CD4-positive, alpha-beta T cell (primary cell): ENCODE measurements at regions not wholly inside any gene's neighbourhood (a gene's known extent, or its start where the extent isn't known, plus 50 kb on each side); places are given as distances from the start of the nearest gene placed in this dataset.

ENCODE experiments used
- ATAC-seq: fragments of 200-7000 bp; cut with Tn5 transposase; one replicate; pipeline ENCODE4 v1.10.0; 2022; ENCODE audit warnings: mild to moderate bottlenecking; ENCODE audit not compliant: poor library complexity
- CTCF ChIA-PET: fragments of 350-600 bp; sonication (Branson Sonifier 250); formaldehyde crosslinking; loops from one replicate; lab custom pipeline; 2021; ENCODE audit warnings: antibody characterized with exemption, inconsistent platforms; lab: Charles Lee
- POLR2A ChIA-PET: fragments of 350-600 bp; sonication (Branson Sonifier 250); formaldehyde crosslinking; loops from one replicate; lab custom pipeline; 2021; ENCODE audit warnings: antibody characterized with exemption, inconsistent platforms; lab: Charles Lee
- DNase-seq, 14 experiments: peaks; one replicate each; pipeline ENCODE4 v3.0.0-alpha.2; 2013 to 2020; ENCODE audit warnings: mixed read lengths in 2 of 14
- H3K27ac ChIP-seq, 2 donors: one replicate each; pipeline versions ENCODE4 v1.5.1 to v1.7.0; 2013; ENCODE audit warnings: low read length in 2 of 2, low read depth in 1 of 2, mild to moderate bottlenecking in 1 of 2
- H3K27me3 ChIP-seq, 2 experiments: 1 replicate in 1 of 2; 2 replicates in 1 of 2; pipeline versions ENCODE4 v1.6.1 to v1.7.0; 2013; ENCODE audit warnings: low read length in 2 of 2, control low read depth in 1 of 2, mild to moderate bottlenecking in 1 of 2, moderate library complexity in 1 of 2; ENCODE audit not compliant: insufficient read depth in 2 of 2, control insufficient read depth in 1 of 2
- H3K36me3 ChIP-seq: one replicate; pipeline ENCODE4 v1.6.1; 2013; ENCODE audit warnings: low read length, control low read depth; ENCODE audit not compliant: insufficient read depth
- H3K4me1 ChIP-seq: one replicate; pipeline ENCODE4 v1.6.1; 2013; ENCODE audit warnings: low read length, control low read depth; ENCODE audit not compliant: insufficient read depth
- H3K4me3 ChIP-seq: one replicate; pipeline ENCODE4 v1.5.1; 2013; ENCODE audit warnings: mild to moderate bottlenecking, low read length, moderate library complexity
- H3K9me3 ChIP-seq, 2 experiments: 1 replicate in 1 of 2; 2 replicates in 1 of 2; pipeline versions ENCODE4 v1.6.1 to v1.7.0; 2013; ENCODE audit warnings: low read length in 2 of 2, mild to moderate bottlenecking in 2 of 2, control low read depth in 1 of 2, moderate library complexity in 1 of 2; ENCODE audit not compliant: control insufficient read depth in 1 of 2, insufficient read depth in 1 of 2
- H3K27ac Mint-ChIP-seq: one replicate; pipeline ENCODE4 v1.8.0; 2020; ENCODE audit warnings: mixed read lengths
- H3K27me3 Mint-ChIP-seq: one replicate; pipeline ENCODE4 v1.8.0; 2021; ENCODE audit warnings: mixed read lengths
- H3K36me3 Mint-ChIP-seq: one replicate; pipeline ENCODE4 v1.8.0; 2021; ENCODE audit warnings: low read depth, mixed read lengths
- H3K4me1 Mint-ChIP-seq: one replicate; pipeline ENCODE4 v1.8.0; 2021; ENCODE audit warnings: low read depth, mixed read lengths
- H3K4me3 Mint-ChIP-seq: one replicate; pipeline ENCODE4 v1.8.0; 2020; ENCODE audit warnings: mild to moderate bottlenecking, mixed read lengths
- H3K9me3 Mint-ChIP-seq: one replicate; pipeline ENCODE4 v1.8.0; 2020; ENCODE audit warnings: mixed read lengths
- intact Hi-C, 2 experiments: fragments of 100-400 bp; cut with DNase I in 1 of 2; cut with micrococcal nuclease in 1 of 2; formaldehyde crosslinking; loops; one replicate each; pipeline versions ENCODE4 v1.15.1 to v1.9.0; 2023 to 2025; cut with DNase I, micrococcal nuclease
- TF ChIP-seq, protein P1 (sequence below): fragments of 200-600 bp; IDR thresholded peaks from one replicate; pipeline ENCODE4 v1.8.0; 2022; ENCODE audit warnings: antibody characterized with exemption, mild to moderate bottlenecking

GRCh38 chr1:201761178-201761577 lies 67.8 kb upstream of the IPO9 start:
- DNase-seq (no peak), ATAC-seq (no peak)
- no peaks in the 10 kb centered on the region for H3K36me3 ChIP-seq
- Mint-ChIP-seq H3K36me3 (no peaks in the 10 kb centered on the region), H3K27ac (no peak overlapping the region), H3K4me3 (no peak overlapping the region), H3K9me3 (no peaks in the 10 kb centered on the region), H3K27me3 (no peaks in the 10 kb centered on the region), H3K4me1 (no peaks in the 10 kb centered on the region)
- no peaks in the 10 kb centered on the region for H3K9me3 ChIP-seq
- intact Hi-C loops = no loop called here
- no peak overlapping the region for H3K4me3 ChIP-seq
- CTCF ChIA-PET = no interaction called here
- no peaks in the 10 kb centered on the region for H3K4me1 ChIP-seq
- H3K27me3 ChIP-seq = no peaks in the 10 kb centered on the region
- TF ChIP-seq, protein P1, sequence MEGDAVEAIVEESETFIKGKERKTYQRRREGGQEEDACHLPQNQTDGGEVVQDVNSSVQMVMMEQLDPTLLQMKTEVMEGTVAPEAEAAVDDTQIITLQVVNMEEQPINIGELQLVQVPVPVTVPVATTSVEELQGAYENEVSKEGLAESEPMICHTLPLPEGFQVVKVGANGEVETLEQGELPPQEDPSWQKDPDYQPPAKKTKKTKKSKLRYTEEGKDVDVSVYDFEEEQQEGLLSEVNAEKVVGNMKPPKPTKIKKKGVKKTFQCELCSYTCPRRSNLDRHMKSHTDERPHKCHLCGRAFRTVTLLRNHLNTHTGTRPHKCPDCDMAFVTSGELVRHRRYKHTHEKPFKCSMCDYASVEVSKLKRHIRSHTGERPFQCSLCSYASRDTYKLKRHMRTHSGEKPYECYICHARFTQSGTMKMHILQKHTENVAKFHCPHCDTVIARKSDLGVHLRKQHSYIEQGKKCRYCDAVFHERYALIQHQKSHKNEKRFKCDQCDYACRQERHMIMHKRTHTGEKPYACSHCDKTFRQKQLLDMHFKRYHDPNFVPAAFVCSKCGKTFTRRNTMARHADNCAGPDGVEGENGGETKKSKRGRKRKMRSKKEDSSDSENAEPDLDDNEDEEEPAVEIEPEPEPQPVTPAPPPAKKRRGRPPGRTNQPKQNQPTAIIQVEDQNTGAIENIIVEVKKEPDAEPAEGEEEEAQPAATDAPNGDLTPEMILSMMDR = no peak
- POLR2A ChIA-PET = no interaction called here
- no peak overlapping the region for H3K27ac ChIP-seq

GRCh38 chr1:201761871-201762270 lies 67.1 kb upstream of the IPO9 start:
- H3K4me3 Mint-ChIP-seq = no peak overlapping the region
- TF ChIP-seq, protein P1 = no peak
- Histone ChIP-seq H3K27me3 (no peaks in the 10 kb centered on the region), H3K27ac (no peak overlapping the region), H3K9me3 (no peaks in the 10 kb centered on the region), H3K4me1 (no peaks in the 10 kb centered on the region), H3K36me3 (no peaks in the 10 kb centered on the region), H3K4me3 (no peak overlapping the region)
- no peaks in the 10 kb centered on the region for H3K36me3 Mint-ChIP-seq
- no peaks in the 10 kb centered on the region for H3K27me3 Mint-ChIP-seq
- H3K4me1 Mint-ChIP-seq = no peaks in the 10 kb centered on the region
- CTCF ChIA-PET = no interaction called here
- no peak overlapping the region for H3K27ac Mint-ChIP-seq
- DNase-seq = no peak
- intact Hi-C loops = no loop called here
- POLR2A ChIA-PET = no interaction called here
- ATAC-seq = no peak
- no peaks in the 10 kb centered on the region for H3K9me3 Mint-ChIP-seq

GRCh38 chr1:201762381-201762780 lies 66.6 kb upstream of the IPO9 start:
- H3K4me3 ChIP-seq = no peak overlapping the region
- H3K9me3 ChIP-seq = no peaks in the 10 kb centered on the region
- Mint-ChIP-seq H3K4me3 (no peak overlapping the region), H3K9me3 (no peaks in the 10 kb centered on the region), H3K27me3 (no peaks in the 10 kb centered on the region), H3K36me3 (no peaks in the 10 kb centered on the region), H3K27ac (no peak overlapping the region), H3K4me1 (no peaks in the 10 kb centered on the region)
- intact Hi-C loops = no loop called here
- H3K36me3 ChIP-seq = no peaks in the 10 kb centered on the region
- H3K4me1 ChIP-seq = no peaks in the 10 kb centered on the region
- DNase-seq (no peak), ATAC-seq (no peak)
- ChIA-PET POLR2A (no interaction called here), CTCF (no interaction called here)
- no peak overlapping the region for H3K27ac ChIP-seq
- H3K27me3 ChIP-seq = no peaks in the 10 kb centered on the region
- TF ChIP-seq, protein P1 = no peak
